GM10248 (cell line): ENCODE measurements at regions not wholly inside any gene's neighbourhood (a gene's known extent, or its start where the extent isn't known, plus 50 kb on each side); places are given as distances from the start of the nearest gene placed in this dataset.

Experiments used
- CTCF ChIA-PET: fragments of 300-600 bp; sonication (Branson Sonifier 250); formaldehyde crosslinking; extraction: SDS; loops from one replicate; lab custom pipeline; 2021; ENCODE audit warnings: antibody characterized with exemption; lab: Yijun Ruan, JAX
- POLR2A ChIA-PET: fragments of 350-650 bp; sonication (Branson Sonifier 250); formaldehyde crosslinking; extraction: SDS; loops from one replicate; lab custom pipeline; 2020; ENCODE audit warnings: antibody characterized with exemption; lab: Yijun Ruan, JAX
- DNase-seq: peaks from one replicate; pipeline ENCODE4 v3.0.0; 2012; ENCODE audit errors: extremely low spot score
- TF ChIP-seq, protein P1 (sequence below): IDR thresholded peaks from 2 replicates; pipeline ENCODE4 v1.5.1; 2012; ENCODE audit warnings: mild to moderate bottlenecking, low read depth; ENCODE audit errors: extremely low read depth, missing control alignments, control extremely low read depth

DNA sequence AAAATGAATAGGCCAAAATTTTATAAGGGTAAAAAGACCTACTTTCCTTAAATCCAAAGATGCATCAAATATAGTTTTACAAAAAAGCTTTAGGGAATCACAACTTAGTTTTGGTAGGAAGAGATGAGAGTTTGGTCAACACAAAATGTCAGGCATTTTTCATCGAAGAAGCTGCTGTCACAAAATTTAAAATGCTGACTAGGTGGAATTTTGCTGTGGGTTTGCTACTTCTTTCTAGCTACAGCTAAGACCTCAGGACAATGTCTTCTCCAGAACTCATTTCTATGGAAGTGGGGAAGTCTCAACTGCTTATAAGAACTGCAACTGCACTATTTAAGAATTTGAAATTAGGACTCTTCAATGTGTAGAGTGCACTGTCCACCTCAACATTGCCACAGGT is 351.1 kb downstream of the HAO1 start:
- CTCF ChIA-PET, result no interaction called here
- TF ChIP-seq, protein P1, sequence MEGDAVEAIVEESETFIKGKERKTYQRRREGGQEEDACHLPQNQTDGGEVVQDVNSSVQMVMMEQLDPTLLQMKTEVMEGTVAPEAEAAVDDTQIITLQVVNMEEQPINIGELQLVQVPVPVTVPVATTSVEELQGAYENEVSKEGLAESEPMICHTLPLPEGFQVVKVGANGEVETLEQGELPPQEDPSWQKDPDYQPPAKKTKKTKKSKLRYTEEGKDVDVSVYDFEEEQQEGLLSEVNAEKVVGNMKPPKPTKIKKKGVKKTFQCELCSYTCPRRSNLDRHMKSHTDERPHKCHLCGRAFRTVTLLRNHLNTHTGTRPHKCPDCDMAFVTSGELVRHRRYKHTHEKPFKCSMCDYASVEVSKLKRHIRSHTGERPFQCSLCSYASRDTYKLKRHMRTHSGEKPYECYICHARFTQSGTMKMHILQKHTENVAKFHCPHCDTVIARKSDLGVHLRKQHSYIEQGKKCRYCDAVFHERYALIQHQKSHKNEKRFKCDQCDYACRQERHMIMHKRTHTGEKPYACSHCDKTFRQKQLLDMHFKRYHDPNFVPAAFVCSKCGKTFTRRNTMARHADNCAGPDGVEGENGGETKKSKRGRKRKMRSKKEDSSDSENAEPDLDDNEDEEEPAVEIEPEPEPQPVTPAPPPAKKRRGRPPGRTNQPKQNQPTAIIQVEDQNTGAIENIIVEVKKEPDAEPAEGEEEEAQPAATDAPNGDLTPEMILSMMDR, result no peak
- DNase-seq, result no peak
- POLR2A ChIA-PET, result no interaction called here

DNA sequence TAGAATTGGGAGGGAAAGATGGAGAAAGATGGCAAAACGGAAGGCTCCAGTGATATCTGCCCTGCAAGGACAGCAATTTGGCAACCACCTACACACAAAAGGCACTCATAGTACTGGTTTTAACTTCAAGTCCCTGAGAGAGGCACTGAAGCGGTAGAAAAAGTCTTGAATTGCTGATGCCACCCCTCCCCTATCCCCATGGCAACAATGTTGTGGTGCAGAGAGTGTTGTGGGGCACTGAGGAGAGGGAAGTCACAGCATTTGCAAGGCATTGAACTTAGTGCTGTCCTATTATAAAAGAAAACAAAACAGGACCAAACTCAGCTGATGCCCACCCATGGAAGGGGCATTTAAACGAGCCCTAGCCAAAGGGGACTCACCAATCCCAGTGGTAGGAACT is 343.7 kb downstream of the HAO1 start:
- TF ChIP-seq, protein P1, result no peak
- DNase-seq, result no peak
- ChIA-PET POLR2A (no interaction called here), CTCF (interaction anchor here (1.4 kb wide), 1 partner anchor 11 kb away, joined by 3 read pairs; no protein-coding TSS in a partner anchor)

DNA sequence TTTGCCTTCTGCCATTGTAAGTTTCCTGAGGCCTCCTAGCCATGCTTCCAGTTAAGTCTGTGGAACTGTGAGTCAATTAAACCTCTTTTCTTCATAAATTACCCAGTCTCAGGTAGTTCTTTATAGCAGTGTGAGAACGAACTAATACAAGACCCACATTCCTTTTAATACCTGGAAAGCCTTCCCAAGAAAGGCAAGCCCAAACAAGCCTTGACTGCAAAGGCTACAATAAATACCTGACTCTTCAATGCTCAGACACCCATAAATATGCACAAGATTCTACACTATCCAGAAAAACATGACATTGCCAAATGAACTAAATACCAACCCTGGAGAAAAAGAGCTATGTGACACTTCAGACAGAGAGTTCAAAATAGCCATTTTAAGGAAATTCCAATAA is 338.8 kb downstream of the HAO1 start:
- no peak for DNase-seq
- CTCF ChIA-PET, result no interaction called here
- TF ChIP-seq, protein P1, result no peak
- POLR2A ChIA-PET, result no interaction called here

DNA sequence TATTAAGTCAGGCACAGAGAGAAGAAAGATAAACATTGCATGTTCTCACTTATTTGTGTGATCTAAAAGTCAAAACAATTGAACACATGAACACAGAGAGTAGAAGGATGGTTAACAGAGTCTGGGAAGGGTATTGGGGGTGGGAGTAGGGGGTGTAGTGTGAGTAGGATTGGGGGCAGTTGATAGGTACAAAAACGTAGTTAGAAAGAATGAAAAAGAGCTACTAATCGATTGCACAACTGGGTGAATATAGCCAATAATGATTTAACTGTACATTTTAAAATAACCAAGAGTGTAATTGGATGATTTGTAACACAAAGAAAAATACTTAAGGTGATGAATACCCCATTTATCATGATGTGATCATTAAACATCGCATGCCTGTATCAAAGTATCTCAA is 333.3 kb downstream of the HAO1 start:
- ChIA-PET POLR2A (no interaction called here), CTCF (interaction anchor here (1.3 kb wide), 1 partner anchor 1115 kb away, joined by 3 read pairs; no protein-coding TSS in a partner anchor)
- DNase-seq, result no peak
- TF ChIP-seq, protein P1, result no peak

DNA sequence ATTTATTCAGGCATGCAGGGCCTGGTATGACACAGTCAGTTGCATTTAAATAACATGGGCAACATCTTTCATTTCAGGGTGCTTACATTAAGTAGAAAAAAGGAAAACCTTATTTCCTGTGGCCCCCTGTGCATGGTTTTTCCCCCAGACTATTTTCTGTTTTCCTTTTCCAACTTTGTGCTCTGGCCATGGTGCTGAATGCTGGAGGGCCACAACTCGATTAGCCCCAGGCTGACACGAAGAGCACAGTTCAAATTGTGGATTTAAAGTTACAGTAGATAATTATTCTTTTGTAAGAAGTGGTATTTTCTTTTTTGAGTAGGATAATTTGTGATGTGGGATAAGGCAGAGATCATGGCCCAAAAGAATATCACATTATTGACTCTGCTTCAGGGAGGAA is 332.0 kb downstream of the HAO1 start:
- TF ChIP-seq, protein P1, result no peak
- DNase-seq, result no peak
- ChIA-PET CTCF (no interaction called here), POLR2A (no interaction called here)

DNA sequence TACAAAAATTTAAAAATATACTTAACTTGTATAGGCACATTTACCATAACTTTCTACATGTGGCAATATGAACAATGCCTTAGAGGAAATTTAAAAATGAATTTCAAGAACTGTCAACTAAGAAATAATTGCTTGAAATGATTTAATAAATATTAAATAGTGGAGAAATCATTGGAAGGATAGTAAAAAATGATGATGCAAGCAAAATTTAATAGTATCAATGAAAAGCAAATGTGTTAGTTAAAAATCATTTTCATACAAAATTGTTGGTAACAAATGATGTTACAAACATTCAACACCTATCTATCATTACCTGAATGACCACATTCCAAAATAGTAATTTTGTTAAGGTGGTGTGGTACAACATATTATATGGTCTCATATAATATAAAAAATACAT is 331.0 kb downstream of the HAO1 start:
- POLR2A ChIA-PET, result no interaction called here
- TF ChIP-seq, protein P1, result no peak

DNA sequence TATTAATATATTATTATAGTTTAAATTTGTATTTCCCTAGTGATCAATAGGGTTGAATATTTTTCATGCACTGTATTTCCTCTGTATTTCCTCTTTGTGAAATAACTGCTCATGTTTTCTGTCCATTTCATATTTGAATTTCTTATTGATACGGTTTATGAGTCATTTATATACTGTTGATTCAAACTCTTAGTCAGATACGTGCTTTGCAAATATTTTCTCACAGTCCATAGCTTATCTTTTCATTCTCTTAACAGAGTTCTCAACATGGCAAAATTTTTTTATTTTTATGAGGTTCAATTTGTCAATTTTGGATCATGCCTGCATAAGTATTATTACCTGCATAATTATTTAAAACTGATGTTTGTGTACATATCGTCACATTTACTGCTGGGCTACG is 329.6 kb downstream of the HAO1 start:
- CTCF ChIA-PET, result no interaction called here
- TF ChIP-seq, protein P1, result no peak
- POLR2A ChIA-PET, result no interaction called here

More for the DNA sequence above, 331.0 kb downstream of the HAO1 start:
- CTCF ChIA-PET, result no interaction called here
- no peak for DNase-seq

More for the DNA sequence above, 329.6 kb downstream of the HAO1 start:
- DNase-seq, result no peak
